K562 (cell line): ENCODE measurements at regions not wholly inside any gene's neighbourhood (a gene's known extent, or its start where the extent isn't known, plus 50 kb on each side); places are given as distances from the start of the nearest gene placed in this dataset.

Experiments used
- ATAC-seq: fragments of 200-7000 bp; cut with Tn5 transposase; 3 replicates; pipeline ENCODE4 v1.9.1; 2020; ENCODE audit warnings: moderate library complexity
- BruUV-seq: library from RNA; stranded (reverse); fragments of 400-500 nt; replicated peaks from 2 replicates; lab custom pipeline; 2021; lab: Mats Ljungman, UMichigan
- CTCF ChIA-PET: fragments of 300-600 bp; formaldehyde crosslinking; extraction: SDS; loops from one replicate; lab custom pipeline; 2021; ENCODE audit warnings: low intra/inter-chr PET ratio; lab: Yijun Ruan, JAX
- POLR2A ChIA-PET: fragments of 300-600, 350-650 bp; sonication (Branson Sonifier 250); formaldehyde crosslinking; extraction: SDS; loops from one replicate; lab custom pipeline; 2021; ENCODE audit warnings: antibody characterized with exemption, inconsistent platforms; lab: Yijun Ruan, JAX
- DNase-seq, 4 experiments: peaks; one replicate each; pipeline versions ENCODE4 v3.0.0 to v3.0.0-alpha.2; 2011 to 2018; ENCODE audit warnings: low spot score in 3 of 4, mixed read lengths in 3 of 4; ENCODE audit errors: extremely low read depth in 1 of 4
- FAIRE-seq: peaks from 2 replicates; lab custom pipeline; 2011; peaks lifted over from hg19 to GRCh38; lab: Jason Lieb, UNC
- H2AFZ ChIP-seq: 2 replicates; pipeline ENCODE4 v1.6.0; 2011; ENCODE audit warnings: low read depth, low read length, control low read depth, inconsistent platforms
- H3K27ac ChIP-seq: fragments of 200-600 bp; 3 replicates; pipeline ENCODE4 v1.8.0; 2011; ENCODE audit warnings: low read depth, mild to moderate bottlenecking, control low read depth, inconsistent platforms, low read length, moderate library complexity, mixed read lengths; ENCODE audit errors: extremely low read depth
- H3K27me3 ChIP-seq, 2 experiments: fragments of 300-600 bp in 1 of 2; 2 replicates in 1 of 2; 3 replicates in 1 of 2; pipeline versions ENCODE4 v1.6.0 to v1.8.0; 2011; ENCODE audit warnings: inconsistent platforms in 2 of 2, low read length in 2 of 2, mild to moderate bottlenecking in 1 of 2, mixed read lengths in 1 of 2, moderate library complexity in 1 of 2; ENCODE audit not compliant: control insufficient read depth in 2 of 2, insufficient read depth in 2 of 2
- H3K36me3 ChIP-seq: fragments of 300-600 bp; 3 replicates; pipeline ENCODE4 v1.8.0; 2011; ENCODE audit warnings: mild to moderate bottlenecking, low read length, inconsistent platforms; ENCODE audit not compliant: control insufficient read depth, insufficient read depth
- H3K4me1 ChIP-seq, 2 experiments: fragments of 200-600 bp in 1 of 2; replicated peaks in 1 of 2; 2 replicates in 1 of 2; 3 replicates in 1 of 2; pipeline versions ENCODE4 v1.5.1 to v1.8.0; 2011; ENCODE audit warnings: inconsistent platforms in 2 of 2, low read length in 2 of 2, mild to moderate bottlenecking in 1 of 2, mixed read lengths in 1 of 2, moderate library complexity in 1 of 2; ENCODE audit not compliant: control insufficient read depth in 2 of 2, insufficient read depth in 2 of 2
- H3K4me2 ChIP-seq: 2 replicates; pipeline ENCODE4 v1.6.1; 2011; ENCODE audit warnings: low read length, control low read depth, inconsistent platforms, mixed read lengths; ENCODE audit not compliant: insufficient read depth
- H3K4me3 ChIP-seq: fragments of 200-600 bp; sonication (generic), shearing (Covaris generic); 2 replicates; pipeline ENCODE4 v1.5.1; 2016; ENCODE audit warnings: control low read depth, inconsistent platforms
- H3K79me2 ChIP-seq: fragments of 200-600 bp; 3 replicates; pipeline ENCODE4 v1.8.0; 2011; ENCODE audit warnings: low read length, inconsistent platforms; ENCODE audit not compliant: control insufficient read depth, insufficient read depth
- H3K9ac ChIP-seq, 2 experiments: 2 replicates each; pipeline versions ENCODE4 v1.6.0 to v1.6.1; 2011; ENCODE audit warnings: low read depth in 2 of 2, low read length in 2 of 2, control low read depth in 1 of 2, inconsistent platforms in 1 of 2, mild to moderate bottlenecking in 1 of 2, mixed read lengths in 1 of 2; ENCODE audit not compliant: insufficient read depth in 1 of 2
- H3K9me1 ChIP-seq: one replicate; pipeline ENCODE4 v1.6.0; 2011; ENCODE audit warnings: inconsistent platforms, mild to moderate bottlenecking, low read length, moderate library complexity; ENCODE audit not compliant: control insufficient read depth, insufficient read depth
- H3K9me3 ChIP-seq: replicated peaks from 2 replicates; pipeline ENCODE4 v1.5.1; 2011; ENCODE audit warnings: low read depth, low read length, inconsistent platforms; ENCODE audit not compliant: control insufficient read depth, insufficient read depth
- H4K20me1 ChIP-seq: replicated peaks from 2 replicates; pipeline ENCODE4 v1.6.1; 2011; ENCODE audit warnings: low read length, inconsistent platforms, mixed read lengths; ENCODE audit not compliant: control insufficient read depth, insufficient read depth
- CCAR2 ChIP-seq: fragments of 200-400 bp; formaldehyde crosslinking; IDR thresholded peaks from 2 replicates; pipeline ENCODE4 v1.6.1; 2017; ENCODE audit warnings: mild to moderate bottlenecking, low read depth, low read length
- GATA2 ChIP-seq: sonication (generic); formaldehyde crosslinking; IDR thresholded peaks from 2 replicates; pipeline ENCODE4 v1.4.0; 2020; ENCODE audit warnings: mild to moderate bottlenecking, missing genetic modification reagents
- THAP12 ChIP-seq: fragments of 250-450 bp; sonication (Bioruptor Pico); IDR thresholded peaks from 2 replicates; pipeline ENCODE4 v1.9.0; 2021; ENCODE audit warnings: mild to moderate bottlenecking, inconsistent platforms
- WGBS: fragments of 100-300 bp; shearing (Covaris generic); methylation state at CpG from one replicate; pipeline ENCODE4 v1.1.6; 2016; ENCODE audit warnings: low coverage, mixed read lengths; ENCODE audit not compliant: insufficient coverage; ENCODE audit errors: missing lambda C conversion rate; 5-methylcytosine and 5-hydroxymethylcytosine counted together
- in situ Hi-C: fragments of 300-500 bp; cut with MboI; formaldehyde crosslinking; loops from 4 replicates; pipeline ENCODE4 v1.15.0; 2018; ENCODE audit warnings: inconsistent platforms, mixed read lengths
- intact Hi-C: fragments of 100-400 bp; cut with micrococcal nuclease; formaldehyde crosslinking; loops from 2 replicates; pipeline ENCODE4 v1.14.2; 2022
- TF ChIP-seq, protein P1 (sequence below), 3 experiments: IDR thresholded peaks in 2 of 3; conservative IDR thresholded peaks in 1 of 3; 2 replicates each; pipeline ENCODE4 v1.5.1; 2011 to 2012; ENCODE audit warnings: low read length in 3 of 3, mild to moderate bottlenecking in 3 of 3, control low read depth in 2 of 3, improper control_type of control experiment in 1 of 3, inconsistent platforms in 1 of 3, low read depth in 1 of 3, mixed read lengths in 1 of 3, moderate library complexity in 1 of 3; ENCODE audit not compliant: insufficient read depth in 2 of 3

DNA sequence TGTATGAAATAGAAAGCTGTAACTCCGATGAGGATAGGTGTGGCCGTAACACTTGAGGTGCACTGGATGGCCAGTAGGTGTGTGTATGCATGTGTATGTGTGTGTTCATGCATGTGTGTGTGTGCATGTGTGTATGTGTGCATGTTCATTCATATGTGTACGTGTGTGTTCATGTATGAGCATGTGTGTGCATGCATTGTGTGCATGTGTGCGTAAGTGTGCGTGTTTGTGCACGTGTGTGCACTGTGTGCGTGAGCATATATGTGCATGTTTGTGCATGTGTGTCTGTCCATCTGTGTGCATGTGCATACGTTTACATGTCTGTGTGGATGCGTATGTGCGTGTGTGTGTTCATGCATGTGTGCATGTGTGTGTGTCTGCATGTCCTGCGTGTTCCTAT, 145.5 kb downstream of the C16orf95 start:
- Histone ChIP-seq H3K9ac (no peak overlapping the region), H3K9me3 (no peaks in the 10 kb centered on the region; the same call in 1 of the 2 replicates), H3K4me1 (no peaks in the 10 kb centered on the region), H3K36me3 (no peaks in the 10 kb centered on the region), H3K79me2 (no peaks in the 10 kb centered on the region), H4K20me1 (peaks cover 8% of the 10 kb centered on the region; the same call in 1 of the 2 replicates), H3K27me3 (peaks cover 2 to 30% of the 10 kb centered on the region in 2 experiments; a peak in 3 of 5 replicates), H2AFZ (no peak overlapping the region), H3K4me3 (no peak overlapping the region), H3K9me1 (no peaks in the 10 kb centered on the region), H3K4me2 (no peak overlapping the region), H3K27ac (no peak overlapping the region)
- FAIRE-seq (no peak), DNase-seq (no peak), ATAC-seq (no peak)
- no TSS peak for BruUV-seq
- POLR2A ChIA-PET = interaction anchor here (0.6 kb wide), 2 partner anchors 12 to 1972 kb away, joined by 3 to 4 read pairs; no protein-coding TSS in a partner anchor
- CTCF ChIA-PET = no interaction called here
- 44% methylated on average over 11 of the region's 11 CpGs for WGBS
- no peak for TF ChIP-seq THAP12 (CRISPR knock-in tag)
- TF ChIP-seq GATA2 (CRISPR knock-in tag) = no peak
- intact Hi-C loops = no loop called here
- in situ Hi-C loops = no loop called here

DNA sequence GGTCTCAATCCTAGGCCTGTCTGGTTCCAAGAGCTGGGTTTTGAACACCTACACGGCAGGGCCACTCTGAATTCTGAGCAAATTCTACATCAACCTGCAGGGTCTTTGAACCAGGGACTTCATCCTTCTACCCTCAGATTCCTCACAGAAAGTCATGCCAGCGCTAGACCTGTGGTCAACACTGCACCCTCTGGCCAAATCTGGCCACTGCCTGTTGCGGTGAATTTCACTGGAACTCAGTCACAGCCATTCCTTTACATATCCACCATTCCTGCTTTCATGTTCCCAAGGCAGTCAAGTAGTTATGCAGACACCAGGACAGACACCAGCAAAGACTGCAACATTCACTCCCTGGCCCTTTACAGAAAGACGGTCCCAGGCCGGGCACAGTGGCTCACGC, 144.6 kb downstream of the C16orf95 start:
- Histone ChIP-seq H3K9ac (no peak overlapping the region), H3K9me3 (no peaks in the 10 kb centered on the region; the same call in 1 of the 2 replicates), H3K27ac (no peak overlapping the region), H2AFZ (no peak overlapping the region), H4K20me1 (peaks cover 8% of the 10 kb centered on the region; the same call in 1 of the 2 replicates), H3K4me3 (no peak overlapping the region), H3K79me2 (no peaks in the 10 kb centered on the region), H3K4me1 (no peaks in the 10 kb centered on the region), H3K27me3 (peaks cover 8 to 39% of the 10 kb centered on the region in 2 experiments; a peak in 3 of 5 replicates), H3K36me3 (no peaks in the 10 kb centered on the region), H3K9me1 (no peaks in the 10 kb centered on the region), H3K4me2 (no peak overlapping the region)
- no peak for TF ChIP-seq CCAR2
- TF ChIP-seq, protein P1, sequence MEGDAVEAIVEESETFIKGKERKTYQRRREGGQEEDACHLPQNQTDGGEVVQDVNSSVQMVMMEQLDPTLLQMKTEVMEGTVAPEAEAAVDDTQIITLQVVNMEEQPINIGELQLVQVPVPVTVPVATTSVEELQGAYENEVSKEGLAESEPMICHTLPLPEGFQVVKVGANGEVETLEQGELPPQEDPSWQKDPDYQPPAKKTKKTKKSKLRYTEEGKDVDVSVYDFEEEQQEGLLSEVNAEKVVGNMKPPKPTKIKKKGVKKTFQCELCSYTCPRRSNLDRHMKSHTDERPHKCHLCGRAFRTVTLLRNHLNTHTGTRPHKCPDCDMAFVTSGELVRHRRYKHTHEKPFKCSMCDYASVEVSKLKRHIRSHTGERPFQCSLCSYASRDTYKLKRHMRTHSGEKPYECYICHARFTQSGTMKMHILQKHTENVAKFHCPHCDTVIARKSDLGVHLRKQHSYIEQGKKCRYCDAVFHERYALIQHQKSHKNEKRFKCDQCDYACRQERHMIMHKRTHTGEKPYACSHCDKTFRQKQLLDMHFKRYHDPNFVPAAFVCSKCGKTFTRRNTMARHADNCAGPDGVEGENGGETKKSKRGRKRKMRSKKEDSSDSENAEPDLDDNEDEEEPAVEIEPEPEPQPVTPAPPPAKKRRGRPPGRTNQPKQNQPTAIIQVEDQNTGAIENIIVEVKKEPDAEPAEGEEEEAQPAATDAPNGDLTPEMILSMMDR (IDR thresholded peaks at IDR 0.05 in 2 of 3, conservative IDR thresholded peaks at IDR 0.05 in 1 of 3; ENCODE audit: insufficient read depth in 2 of 3, low read depth in 1 of 3, low read length in 3 of 3) = peak; percentile 18 to 33 (median 33); a peak in 3 of 6 replicates
- ATAC-seq (no peak), FAIRE-seq (no peak), DNase-seq (no peak)
- WGBS = 3% methylated on average over 6 of the region's 6 CpGs
- ChIA-PET CTCF (no interaction called here), POLR2A (no interaction called here)
- BruUV-seq = no TSS peak
- intact Hi-C loops (no loop called here), in situ Hi-C loops (no loop called here)
